ENCODE measurements at regions not wholly inside any gene's neighbourhood (a gene's known extent, or its start where the extent isn't known, plus 50 kb on each side); places are given as distances from the start of the nearest gene placed in this dataset.

DNA sequence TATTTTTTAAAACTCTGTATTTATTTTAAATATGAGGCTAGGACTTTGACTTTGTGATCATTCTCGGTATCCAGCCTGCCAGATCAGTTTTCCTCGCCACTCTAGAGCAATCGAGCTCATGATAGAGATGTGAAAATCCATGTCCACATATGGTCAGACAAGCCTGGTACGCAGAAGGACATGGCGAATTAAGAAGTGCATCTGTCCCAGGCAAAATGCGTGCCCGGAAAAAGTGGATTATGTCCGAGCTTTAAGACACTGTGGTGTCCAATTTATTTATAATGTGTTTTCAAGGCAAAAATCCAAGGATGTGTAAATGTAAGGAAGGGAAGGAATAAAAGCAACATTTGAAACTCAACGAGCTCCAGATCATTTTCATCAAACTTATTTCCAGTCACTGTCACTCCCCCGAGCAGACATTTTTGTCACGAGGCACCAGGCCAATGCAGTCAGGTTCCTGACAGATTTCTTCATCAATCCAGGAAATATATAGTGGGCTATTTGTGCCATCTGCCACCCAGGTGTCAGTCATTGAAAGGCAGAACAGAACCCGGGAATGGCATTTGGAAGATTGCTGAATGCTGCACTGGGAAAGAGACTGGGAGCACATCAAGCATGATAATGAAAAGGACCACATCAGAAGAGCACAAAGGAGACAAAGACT, 825.7 kb downstream of the SQOR start:
- Mint-ChIP-seq H3K9me3 (ENCODE audit: low read depth) (no peaks in the 10 kb centered on the region), H3K4me1 (ENCODE audit: low read depth) (no peaks in the 10 kb centered on the region), H3K27me3 (no peaks in the 10 kb centered on the region), H3K4me3 (no peak overlapping the region), H3K27ac (no peak overlapping the region), H3K36me3 (no peaks in the 10 kb centered on the region)

DNA sequence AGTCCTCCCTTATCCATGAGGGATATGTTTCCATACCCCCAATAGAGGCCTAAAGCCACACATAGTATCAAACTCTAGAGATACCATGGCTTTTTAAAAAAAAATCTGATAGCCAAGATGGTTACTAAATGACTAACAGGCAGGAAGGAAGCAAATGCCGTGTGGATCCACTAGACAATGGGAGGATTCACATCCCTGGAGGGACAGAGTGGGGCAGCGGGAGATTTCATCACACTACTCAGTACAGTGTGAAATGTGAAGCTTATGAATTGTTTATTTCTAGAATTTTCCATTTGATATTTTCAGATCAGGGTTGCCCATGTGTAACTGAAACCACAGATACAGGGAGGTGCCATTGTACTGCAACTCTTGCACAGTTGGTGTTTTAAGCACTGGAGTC, 826.6 kb downstream of the SQOR start:
- no peaks in the 10 kb centered on the region for H3K27me3 Mint-ChIP-seq
- H3K4me1 Mint-ChIP-seq (ENCODE audit: low read depth) = no peaks in the 10 kb centered on the region
- no peaks in the 10 kb centered on the region for H3K36me3 Mint-ChIP-seq
- H3K9me3 Mint-ChIP-seq (ENCODE audit: low read depth) = no peaks in the 10 kb centered on the region
- H3K27ac Mint-ChIP-seq = no peak overlapping the region
- H3K4me3 Mint-ChIP-seq = no peak overlapping the region

DNA sequence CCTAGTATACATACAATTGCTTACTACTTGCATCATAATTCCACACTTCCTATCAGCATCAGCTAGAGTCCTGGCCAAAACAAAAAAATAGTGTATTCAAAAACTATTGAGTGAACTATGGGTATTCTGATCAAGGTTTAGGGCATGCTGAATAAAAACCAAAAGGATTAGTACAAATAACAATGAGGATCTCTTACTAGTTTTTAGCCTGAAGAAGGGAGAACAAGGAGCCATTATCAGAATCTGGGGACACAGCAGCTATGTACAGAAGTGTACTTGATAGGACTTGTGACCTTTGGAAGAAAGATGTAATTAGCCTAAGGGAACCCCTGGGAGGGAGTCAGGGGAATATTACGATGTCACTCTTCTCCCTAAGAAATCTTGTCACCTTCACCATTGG, 832.2 kb downstream of the SQOR start:
- no peaks in the 10 kb centered on the region for H3K36me3 Mint-ChIP-seq

DNA sequence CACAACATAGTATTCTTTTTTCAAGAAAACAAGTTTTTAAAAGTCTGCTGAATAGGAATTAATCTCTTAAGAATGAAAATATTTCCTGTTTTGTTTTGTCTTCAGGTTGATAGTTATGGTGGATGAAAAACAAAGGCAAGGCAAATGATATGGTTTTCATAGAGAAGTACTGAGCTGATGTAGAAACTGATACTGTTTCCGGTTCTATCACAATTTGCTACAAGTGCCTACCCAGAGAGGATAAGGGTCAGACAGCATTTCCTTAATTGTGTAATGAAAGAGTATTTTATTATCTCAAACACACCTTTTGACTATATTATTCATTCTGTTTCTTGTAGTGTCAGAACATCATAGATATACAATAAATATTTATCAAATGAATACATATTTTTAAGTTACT, 836.3 kb downstream of the SQOR start:
- Mint-ChIP-seq H3K27me3 (no peaks in the 10 kb centered on the region), H3K4me1 (ENCODE audit: low read depth) (no peaks in the 10 kb centered on the region), H3K36me3 (no peaks in the 10 kb centered on the region), H3K9me3 (ENCODE audit: low read depth) (peaks cover 5% of the 10 kb centered on the region), H3K4me3 (no peak overlapping the region), H3K27ac (no peak overlapping the region)

More for the DNA sequence above, 832.2 kb downstream of the SQOR start:
- H3K4me1 Mint-ChIP-seq (ENCODE audit: low read depth) = no peaks in the 10 kb centered on the region
- H3K9me3 Mint-ChIP-seq (ENCODE audit: low read depth) = no peaks in the 10 kb centered on the region
- no peak overlapping the region for H3K27ac Mint-ChIP-seq
- H3K4me3 Mint-ChIP-seq = no peak overlapping the region
- no peaks in the 10 kb centered on the region for H3K27me3 Mint-ChIP-seq

DNA sequence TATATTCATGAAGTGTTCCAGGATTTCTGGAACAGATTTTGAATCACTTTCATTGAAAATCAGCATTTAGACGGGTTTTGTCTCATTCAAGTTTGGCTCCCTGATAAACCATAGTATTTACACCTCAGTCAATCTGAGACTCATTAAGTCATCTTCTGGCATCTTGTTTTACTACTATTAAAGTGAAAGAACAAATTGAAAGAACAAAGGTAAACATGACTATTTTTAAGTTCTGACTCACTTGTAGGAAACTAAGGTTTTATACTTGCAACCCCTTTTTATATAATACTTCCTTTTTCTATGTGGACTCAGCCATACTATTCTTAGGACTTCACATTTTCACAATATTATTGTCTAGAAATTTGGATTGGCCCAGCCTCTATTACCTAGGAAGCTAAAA, 854.4 kb downstream of the SQOR start:
- Mint-ChIP-seq H3K27ac (no peak overlapping the region), H3K4me3 (no peak overlapping the region), H3K27me3 (peaks cover 2% of the 10 kb centered on the region), H3K36me3 (no peaks in the 10 kb centered on the region), H3K9me3 (ENCODE audit: low read depth) (peaks cover 8% of the 10 kb centered on the region), H3K4me1 (ENCODE audit: low read depth) (no peaks in the 10 kb centered on the region)

DNA sequence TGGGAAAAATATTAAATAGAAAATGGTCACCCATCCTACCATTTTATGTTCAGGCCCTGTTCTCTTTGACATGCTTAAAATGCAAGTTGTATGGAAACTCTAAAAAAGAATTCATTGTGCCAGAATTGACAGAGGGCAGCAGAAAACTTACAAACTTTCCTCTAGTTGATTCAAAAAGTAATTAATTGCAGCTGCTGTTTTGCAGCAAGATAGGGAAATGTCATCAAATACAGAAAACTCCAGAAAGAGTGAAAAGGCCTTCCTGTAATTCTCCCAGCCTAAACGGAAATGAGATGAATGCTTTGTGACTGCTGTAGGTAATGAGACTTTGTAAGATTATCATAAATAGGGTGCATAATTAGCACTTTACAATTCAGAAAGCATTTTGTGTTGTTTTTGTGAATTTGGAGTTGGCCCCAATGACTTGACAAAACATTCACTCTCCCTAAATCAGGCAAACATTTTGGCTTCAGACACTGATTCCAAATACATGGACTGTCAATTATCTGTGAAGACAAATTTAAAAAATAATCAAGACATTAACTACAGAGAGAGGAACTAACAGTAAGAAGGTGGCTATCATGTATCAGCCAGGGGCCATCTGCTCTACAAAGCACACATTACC, 861.8 kb downstream of the SQOR start:
- Mint-ChIP-seq H3K4me1 (ENCODE audit: low read depth) (no peaks in the 10 kb centered on the region), H3K4me3 (no peak overlapping the region), H3K9me3 (ENCODE audit: low read depth) (peaks cover 8% of the 10 kb centered on the region), H3K36me3 (no peaks in the 10 kb centered on the region), H3K27me3 (no peaks in the 10 kb centered on the region), H3K27ac (no peak overlapping the region)

DNA sequence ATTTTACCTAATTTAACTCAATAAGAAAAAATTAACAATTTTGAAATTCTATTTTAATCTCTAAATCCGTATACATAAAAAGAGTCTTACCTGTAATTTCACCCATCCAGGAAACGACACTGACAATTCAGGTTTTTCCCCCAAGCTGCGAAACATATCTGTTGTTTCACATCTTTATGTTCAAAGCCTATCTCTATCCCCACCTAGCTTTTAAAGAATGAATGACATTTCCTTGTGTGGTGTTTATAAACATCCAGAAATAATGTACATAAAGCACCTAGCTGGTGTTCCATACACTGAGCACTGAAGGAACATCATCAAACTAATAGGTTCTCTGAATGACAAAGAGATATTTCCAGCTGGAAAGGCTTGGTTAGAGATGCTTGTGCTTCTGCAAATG, 867.8 kb downstream of the SQOR start:
- H3K27ac Mint-ChIP-seq = no peak overlapping the region
- H3K4me1 Mint-ChIP-seq (ENCODE audit: low read depth) = no peaks in the 10 kb centered on the region
- no peaks in the 10 kb centered on the region for H3K27me3 Mint-ChIP-seq
- no peaks in the 10 kb centered on the region for H3K36me3 Mint-ChIP-seq
- peaks cover 7% of the 10 kb centered on the region for H3K9me3 Mint-ChIP-seq (ENCODE audit: low read depth)
- no peak overlapping the region for H3K4me3 Mint-ChIP-seq

DNA sequence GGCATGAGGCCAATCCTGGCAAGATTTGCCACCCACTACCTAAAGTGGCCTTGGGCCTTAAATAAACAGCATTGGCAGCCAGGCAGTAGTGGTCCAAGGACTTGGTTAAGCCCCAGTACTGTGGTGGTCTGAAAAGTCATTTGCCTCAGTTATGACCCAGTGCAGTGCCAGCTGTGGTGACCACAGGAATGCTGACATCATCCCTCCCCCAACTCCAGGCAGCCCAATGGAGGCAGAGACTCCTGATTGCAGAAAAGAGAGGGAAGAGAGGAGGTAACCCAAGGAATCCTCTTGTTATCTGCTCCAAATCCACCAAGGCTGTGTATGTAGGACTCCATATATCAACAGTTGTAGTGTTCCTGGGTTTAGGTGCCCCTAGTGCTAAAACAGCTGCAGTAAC, 883.6 kb downstream of the SQOR start:
- H3K27me3 Mint-ChIP-seq = peaks cover 2% of the 10 kb centered on the region
- no peak overlapping the region for H3K27ac Mint-ChIP-seq
- peaks cover 5% of the 10 kb centered on the region for H3K9me3 Mint-ChIP-seq (ENCODE audit: low read depth)
- no peak overlapping the region for H3K4me3 Mint-ChIP-seq
- H3K4me1 Mint-ChIP-seq (ENCODE audit: low read depth) = no peaks in the 10 kb centered on the region
- no peaks in the 10 kb centered on the region for H3K36me3 Mint-ChIP-seq

DNA sequence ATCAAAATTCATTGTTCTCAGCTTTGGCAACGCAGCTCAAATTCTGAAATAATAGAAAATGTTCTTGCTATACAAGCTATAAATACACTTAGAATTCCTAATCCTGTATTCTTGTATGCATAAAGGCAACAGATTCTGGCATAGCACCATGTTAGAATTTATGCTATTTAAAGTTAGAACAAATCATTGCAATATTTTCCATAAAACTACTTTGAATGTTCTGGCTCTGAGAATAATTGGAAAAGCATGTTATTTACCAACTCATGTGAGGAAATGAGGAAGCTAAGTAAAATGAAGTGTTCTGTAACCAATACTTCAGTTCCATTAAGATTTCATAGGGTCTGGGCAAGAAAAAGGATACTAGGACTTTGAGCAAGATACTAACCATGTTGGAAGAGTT, 888.9 kb downstream of the SQOR start:
- H3K27me3 Mint-ChIP-seq = no peaks in the 10 kb centered on the region
- H3K4me1 Mint-ChIP-seq (ENCODE audit: low read depth) = no peaks in the 10 kb centered on the region
- no peak overlapping the region for H3K27ac Mint-ChIP-seq
- H3K36me3 Mint-ChIP-seq = no peaks in the 10 kb centered on the region
- no peaks in the 10 kb centered on the region for H3K9me3 Mint-ChIP-seq (ENCODE audit: low read depth)
- no peak overlapping the region for H3K4me3 Mint-ChIP-seq

DNA sequence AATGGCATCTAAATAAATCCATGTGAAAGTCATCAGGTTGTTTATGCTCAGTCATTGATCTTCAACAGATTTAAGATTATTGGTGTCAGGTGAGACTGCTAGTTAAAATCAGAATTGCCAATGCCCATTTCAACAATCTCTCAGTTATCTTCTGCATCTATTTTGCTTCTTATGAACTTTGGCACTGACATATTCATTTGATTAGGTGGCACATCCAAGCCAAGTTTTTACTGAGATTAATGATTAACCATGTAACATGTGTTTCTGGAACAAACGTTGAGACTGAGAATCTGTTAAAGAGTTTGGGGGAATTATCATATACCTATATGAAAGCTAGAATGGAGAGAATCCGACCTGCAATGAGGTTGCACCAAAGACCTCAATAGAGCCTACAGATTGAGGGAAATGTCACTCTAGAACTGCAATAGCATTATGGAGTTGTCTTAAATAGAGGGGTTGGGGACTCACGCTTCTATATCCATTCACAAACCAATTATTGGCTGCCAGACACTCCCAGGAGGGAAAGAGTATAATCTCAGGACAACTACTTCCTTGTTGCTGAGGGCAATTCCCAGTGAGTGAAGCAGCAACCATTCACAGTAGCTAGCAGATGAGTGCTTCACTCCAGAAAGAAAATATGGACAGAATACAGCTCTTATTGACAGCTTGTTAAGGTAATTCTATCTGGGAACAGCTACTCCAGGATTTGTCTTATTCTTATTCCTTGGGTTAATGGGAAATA, 891.3 kb downstream of the SQOR start:
- H3K27me3 Mint-ChIP-seq = no peaks in the 10 kb centered on the region
- no peaks in the 10 kb centered on the region for H3K36me3 Mint-ChIP-seq
- H3K4me1 Mint-ChIP-seq (ENCODE audit: low read depth) = no peaks in the 10 kb centered on the region
- H3K4me3 Mint-ChIP-seq = no peak overlapping the region
- peaks cover 3% of the 10 kb centered on the region for H3K9me3 Mint-ChIP-seq (ENCODE audit: low read depth)
- H3K27ac Mint-ChIP-seq = no peak overlapping the region

DNA sequence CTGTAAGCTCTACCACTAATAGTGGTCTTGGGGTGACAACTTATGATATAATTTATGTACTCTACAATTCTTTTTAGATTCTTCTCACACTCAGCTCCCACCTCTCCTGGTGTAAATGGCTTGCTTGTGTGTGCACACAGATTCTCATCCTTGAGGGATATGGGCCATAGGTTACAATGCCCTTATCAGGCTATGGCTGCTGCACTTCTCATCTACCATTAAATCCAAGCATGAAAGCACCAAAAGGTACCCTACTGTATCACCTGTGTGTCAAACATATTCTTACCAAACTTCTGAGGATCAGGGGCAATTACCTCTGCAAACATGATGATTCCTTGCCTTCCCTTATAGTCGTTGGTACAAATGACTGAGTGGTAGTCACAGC, 891.9 kb downstream of the SQOR start:
- H3K36me3 Mint-ChIP-seq = no peaks in the 10 kb centered on the region
- no peaks in the 10 kb centered on the region for H3K27me3 Mint-ChIP-seq
- H3K4me3 Mint-ChIP-seq = no peak overlapping the region
- no peak overlapping the region for H3K27ac Mint-ChIP-seq
- peaks cover 3% of the 10 kb centered on the region for H3K9me3 Mint-ChIP-seq (ENCODE audit: low read depth)
- no peaks in the 10 kb centered on the region for H3K4me1 Mint-ChIP-seq (ENCODE audit: low read depth)

DNA sequence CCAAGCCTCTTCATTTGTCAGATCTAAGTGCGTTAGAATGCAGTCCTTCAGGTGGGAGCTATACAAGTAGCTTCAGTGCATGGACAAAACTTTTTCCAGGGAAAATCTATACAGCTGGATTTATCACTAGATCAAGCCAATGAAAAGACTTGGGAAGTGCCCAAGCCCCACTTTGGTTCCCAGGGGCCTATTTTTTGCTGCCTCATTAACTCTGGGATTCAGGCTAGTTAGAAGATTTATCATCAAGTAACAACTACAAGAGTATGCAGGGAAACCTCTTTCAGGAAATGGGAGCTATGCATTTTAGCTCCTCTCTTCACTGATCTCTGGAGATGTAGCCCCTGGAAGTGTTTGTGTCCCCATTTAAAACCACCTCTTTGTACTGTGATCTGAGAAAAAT, 908.8 kb downstream of the SQOR start:
- Mint-ChIP-seq H3K4me3 (no peak overlapping the region), H3K4me1 (ENCODE audit: low read depth) (no peaks in the 10 kb centered on the region), H3K27ac (no peak overlapping the region), H3K9me3 (ENCODE audit: low read depth) (peaks cover 10% of the 10 kb centered on the region), H3K36me3 (peaks cover 3% of the 10 kb centered on the region), H3K27me3 (peaks cover 2% of the 10 kb centered on the region)

DNA sequence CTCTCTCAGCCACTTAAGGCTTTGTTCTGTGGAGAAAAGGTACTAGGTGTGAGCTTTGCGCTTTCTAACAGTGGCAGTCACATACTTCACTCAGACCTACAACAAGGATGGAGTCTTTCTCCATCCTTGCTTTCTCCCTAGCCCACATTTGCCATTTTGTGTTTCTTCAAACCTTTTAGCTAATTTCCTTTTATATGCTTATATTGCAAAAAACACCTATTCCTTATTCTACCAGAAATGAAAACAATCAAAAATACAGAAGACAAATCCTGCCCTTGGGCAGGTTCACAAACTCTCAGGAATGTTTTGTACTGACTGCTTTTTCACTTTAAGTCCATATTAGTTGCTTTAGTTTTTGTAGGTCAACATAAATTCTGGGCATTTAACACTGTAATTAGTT, 914.2 kb downstream of the SQOR start:
- H3K36me3 Mint-ChIP-seq = no peaks in the 10 kb centered on the region

DNA sequence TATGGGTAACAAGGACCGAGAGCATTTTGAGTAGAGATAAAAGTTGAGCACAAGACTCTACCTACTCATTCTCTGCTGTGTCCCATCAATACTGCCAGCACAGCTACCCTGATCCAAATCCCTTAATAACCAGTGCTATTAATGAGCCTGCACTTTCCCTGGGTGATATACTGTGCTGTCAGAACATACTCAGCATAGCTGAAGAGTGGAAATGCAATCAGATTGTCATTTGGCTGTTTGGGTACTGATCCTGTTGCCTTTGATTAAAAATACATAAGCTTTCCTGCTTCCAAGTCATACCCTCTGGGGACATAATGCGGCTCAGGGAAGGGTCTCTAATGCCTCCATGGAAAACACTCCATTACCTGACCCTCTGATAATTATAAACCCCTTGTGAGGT, 917.5 kb downstream of the SQOR start:
- no peak overlapping the region for H3K4me3 Mint-ChIP-seq
- no peaks in the 10 kb centered on the region for H3K9me3 Mint-ChIP-seq (ENCODE audit: low read depth)
- no peak overlapping the region for H3K27ac Mint-ChIP-seq
- H3K27me3 Mint-ChIP-seq = no peaks in the 10 kb centered on the region
- H3K4me1 Mint-ChIP-seq (ENCODE audit: low read depth) = no peaks in the 10 kb centered on the region
- H3K36me3 Mint-ChIP-seq = no peaks in the 10 kb centered on the region

More for the DNA sequence above, 914.2 kb downstream of the SQOR start:
- Mint-ChIP-seq H3K4me1 (ENCODE audit: low read depth) (no peaks in the 10 kb centered on the region), H3K4me3 (no peak overlapping the region), H3K27ac (no peak overlapping the region), H3K27me3 (no peaks in the 10 kb centered on the region), H3K9me3 (ENCODE audit: low read depth) (no peaks in the 10 kb centered on the region)

DNA sequence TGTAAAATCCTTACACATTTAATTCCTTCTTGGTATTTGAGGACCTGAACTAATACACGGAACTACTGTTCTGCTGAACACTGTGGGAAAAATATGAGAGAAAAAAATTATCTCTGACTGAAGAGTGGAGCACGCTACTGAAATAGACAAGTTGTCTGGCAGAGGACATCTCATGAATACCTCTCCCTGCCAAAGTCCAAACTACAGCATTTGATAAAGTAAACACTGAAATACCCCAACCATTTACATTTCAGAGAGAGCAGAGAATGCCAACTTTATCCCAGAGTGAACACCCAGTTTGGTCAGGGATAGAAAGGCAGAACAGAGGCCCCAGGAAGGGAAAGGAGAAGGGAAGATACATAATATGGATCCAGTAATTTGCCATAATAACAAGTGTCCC, 920.7 kb downstream of the SQOR start:
- Mint-ChIP-seq H3K27ac (no peak overlapping the region), H3K9me3 (ENCODE audit: low read depth) (no peaks in the 10 kb centered on the region), H3K4me1 (ENCODE audit: low read depth) (no peaks in the 10 kb centered on the region), H3K4me3 (no peak overlapping the region), H3K27me3 (no peaks in the 10 kb centered on the region), H3K36me3 (no peaks in the 10 kb centered on the region)

Data from activated naive CD8-positive, alpha-beta T cell (primary cell).